OCI-LY3 (cell line): ENCODE measurements at regions not wholly inside any gene's neighbourhood (a gene's known extent, or its start where the extent isn't known, plus 50 kb on each side); places are given as distances from the start of the nearest gene placed in this dataset.
"Not testable (repeated sequence)": the region's sequence is repeated elsewhere in the genome, so short reads cannot be mapped to it uniquely, and the experiment has no call there.

Experiments
- CTCF ChIP-seq: fragments of 200-600, 300-600 bp; sonication (generic); IDR thresholded peaks from 2 replicates; pipeline ENCODE4 v1.5.1; 2014; ENCODE audit warnings: antibody characterized with exemption, low read length, low read depth
- EZH2phosphoT487 ChIP-seq: fragments of 200-600 bp; shearing (Covaris generic); IDR thresholded peaks from 2 replicates; pipeline ENCODE4 v1.6.1; 2018; ENCODE audit warnings: antibody characterized with exemption, mixed run types, low read depth

GRCh38 chr6:142016666-142017065 lies 116.1 kb upstream of the GJE1 start:
- TF ChIP-seq CTCF, EZH2phosphoT487: not testable (repeated sequence)
